ENCODE measurements at regions not wholly inside any gene's neighbourhood (a gene's known extent, or its start where the extent isn't known, plus 50 kb on each side); places are given as distances from the start of the nearest gene placed in this dataset.

- no peak for DNase-seq (ENCODE audit: low spot score)
- Mint-ChIP-seq H3K36me3 (no peaks in the 10 kb centered on the region), H3K4me1 (no peaks in the 10 kb centered on the region), H3K4me3 (no peak overlapping the region), H3K27me3 (ENCODE audit: insufficient read depth, low read depth) (no peaks in the 10 kb centered on the region), H3K27ac (no peak overlapping the region), H3K9me3 (no peaks in the 10 kb centered on the region)
- Histone ChIP-seq H3K79me2 (ENCODE audit: low read depth) (no peaks in the 10 kb centered on the region), H3K36me3 (no peaks in the 10 kb centered on the region), H3K27me3 (no peaks in the 10 kb centered on the region), H4K20me1 (ENCODE audit: low read depth) (no peaks in the 10 kb centered on the region), H2AFZ (replicated peaks) (no peak overlapping the region), H3K27ac (no peak overlapping the region), H3F3A (ENCODE audit: low read depth) (no peaks in the 10 kb centered on the region), H3K4me1 (no peaks in the 10 kb centered on the region), H3K4me2 (no peak overlapping the region), H3K9ac (no peak overlapping the region), H3K9me3 (ENCODE audit: low read depth) (no peaks in the 10 kb centered on the region), H3K4me3 (no peak overlapping the region)
- no peak for TF ChIP-seq EZH2 (IDR thresholded peaks at IDR 0.05)
- no peak for TF ChIP-seq EZH2phosphoT487 (IDR thresholded peaks at IDR 0.05)
- TF ChIP-seq, protein P1, sequence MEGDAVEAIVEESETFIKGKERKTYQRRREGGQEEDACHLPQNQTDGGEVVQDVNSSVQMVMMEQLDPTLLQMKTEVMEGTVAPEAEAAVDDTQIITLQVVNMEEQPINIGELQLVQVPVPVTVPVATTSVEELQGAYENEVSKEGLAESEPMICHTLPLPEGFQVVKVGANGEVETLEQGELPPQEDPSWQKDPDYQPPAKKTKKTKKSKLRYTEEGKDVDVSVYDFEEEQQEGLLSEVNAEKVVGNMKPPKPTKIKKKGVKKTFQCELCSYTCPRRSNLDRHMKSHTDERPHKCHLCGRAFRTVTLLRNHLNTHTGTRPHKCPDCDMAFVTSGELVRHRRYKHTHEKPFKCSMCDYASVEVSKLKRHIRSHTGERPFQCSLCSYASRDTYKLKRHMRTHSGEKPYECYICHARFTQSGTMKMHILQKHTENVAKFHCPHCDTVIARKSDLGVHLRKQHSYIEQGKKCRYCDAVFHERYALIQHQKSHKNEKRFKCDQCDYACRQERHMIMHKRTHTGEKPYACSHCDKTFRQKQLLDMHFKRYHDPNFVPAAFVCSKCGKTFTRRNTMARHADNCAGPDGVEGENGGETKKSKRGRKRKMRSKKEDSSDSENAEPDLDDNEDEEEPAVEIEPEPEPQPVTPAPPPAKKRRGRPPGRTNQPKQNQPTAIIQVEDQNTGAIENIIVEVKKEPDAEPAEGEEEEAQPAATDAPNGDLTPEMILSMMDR (IDR thresholded peaks at IDR 0.05), result no peak
Measured at GRCh38 chr13:89282241-89282640, 1611.1 kb downstream of the SLITRK5 start.

DNA sequence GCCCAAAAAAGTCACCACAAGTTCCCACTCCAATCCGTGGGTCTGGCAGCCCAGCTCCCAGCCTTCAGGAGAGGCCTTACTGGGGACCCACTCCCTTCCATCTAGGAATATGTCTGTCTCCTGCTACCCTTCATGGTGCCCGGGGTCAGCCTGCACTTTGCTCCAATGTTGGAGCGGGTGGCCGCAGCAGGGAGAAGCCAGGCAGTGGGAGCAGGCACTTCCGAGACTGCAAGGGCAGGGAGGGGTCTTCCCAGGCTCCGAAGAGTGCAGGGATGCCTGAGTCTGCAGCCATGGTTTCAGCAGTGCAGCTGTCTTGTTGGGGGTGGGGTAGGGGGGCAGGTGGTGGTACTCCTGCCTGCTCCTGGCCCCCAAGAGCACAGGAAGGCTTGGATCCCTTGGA is 1616.2 kb downstream of the SLITRK5 start:
- no peaks in the 10 kb centered on the region for H3K36me3 Mint-ChIP-seq
- Histone ChIP-seq H3K4me3 (no peak overlapping the region), H3K27me3 (no peaks in the 10 kb centered on the region), H3K79me2 (ENCODE audit: low read depth) (no peaks in the 10 kb centered on the region), H3F3A (ENCODE audit: low read depth) (no peaks in the 10 kb centered on the region), H3K9me3 (ENCODE audit: low read depth) (no peaks in the 10 kb centered on the region), H2AFZ (replicated peaks) (no peak overlapping the region), H4K20me1 (ENCODE audit: low read depth) (no peaks in the 10 kb centered on the region), H3K27ac (no peak overlapping the region), H3K9ac (no peak overlapping the region), H3K36me3 (no peaks in the 10 kb centered on the region), H3K4me2 (no peak overlapping the region), H3K4me1 (no peaks in the 10 kb centered on the region)
- no peaks in the 10 kb centered on the region for H3K4me1 Mint-ChIP-seq
- no peak for TF ChIP-seq EZH2 (IDR thresholded peaks at IDR 0.05)
- no peak for TF ChIP-seq EZH2phosphoT487 (IDR thresholded peaks at IDR 0.05)
- TF ChIP-seq, protein P1 (IDR thresholded peaks at IDR 0.05), result no peak
- peaks cover 16% of the 10 kb centered on the region for H3K9me3 Mint-ChIP-seq
- no peak overlapping the region for H3K27ac Mint-ChIP-seq
- no peak overlapping the region for H3K4me3 Mint-ChIP-seq
- no peaks in the 10 kb centered on the region for H3K27me3 Mint-ChIP-seq (ENCODE audit: insufficient read depth, low read depth)
- no peak for DNase-seq (ENCODE audit: low spot score)

DNA sequence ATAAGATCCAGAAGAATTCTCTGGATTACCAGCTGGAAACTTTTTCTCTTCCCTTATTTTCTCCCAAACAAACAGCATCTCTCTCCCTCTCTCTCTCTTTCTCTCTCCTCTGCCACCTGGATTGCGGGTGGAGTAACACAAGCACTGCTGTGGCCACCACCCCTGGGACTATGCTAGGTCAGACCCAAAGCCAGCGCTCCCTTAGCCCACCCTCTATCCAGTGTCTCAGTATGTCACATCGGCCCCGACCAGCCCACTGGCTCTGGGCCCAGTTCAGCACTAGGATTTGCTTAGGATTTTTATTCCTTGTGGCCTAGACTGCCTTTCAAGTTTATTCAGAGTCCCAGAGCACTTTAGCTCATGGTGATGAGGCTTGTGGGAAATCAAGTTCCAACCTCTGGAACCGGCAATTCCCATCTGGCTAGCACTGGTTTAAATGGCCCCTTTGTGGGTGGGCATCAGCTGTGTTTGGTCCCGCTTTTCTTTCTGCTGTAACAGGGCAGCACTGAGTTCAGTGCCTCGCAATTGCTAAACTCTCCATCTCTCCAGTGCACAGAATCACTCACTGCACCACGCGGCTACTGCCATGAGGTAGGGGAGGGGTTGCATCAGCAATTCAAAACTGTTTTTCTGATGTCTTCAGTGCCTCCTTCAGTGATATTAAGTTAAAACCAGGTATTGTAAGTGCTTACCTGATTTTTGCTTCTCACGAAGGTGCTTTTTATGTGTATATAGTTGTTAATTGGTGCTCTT is 1623.1 kb downstream of the SLITRK5 start:
- TF ChIP-seq EZH2 (IDR thresholded peaks at IDR 0.05), result no peak

GRCh38 chr13:89307278-89307677 is 1636.1 kb downstream of the SLITRK5 start:
- H3K9ac ChIP-seq, result no peak overlapping the region
- H3K4me3 ChIP-seq, result no peak overlapping the region
- DNase-seq (ENCODE audit: low spot score), result no peak
- no peaks in the 10 kb centered on the region for H3K9me3 Mint-ChIP-seq
- H3F3A ChIP-seq (ENCODE audit: low read depth), result no peaks in the 10 kb centered on the region
- no peak overlapping the region for H3K27ac ChIP-seq
- H2AFZ ChIP-seq (replicated peaks), result no peak overlapping the region
- H3K9me3 ChIP-seq (ENCODE audit: low read depth), result no peaks in the 10 kb centered on the region
- TF ChIP-seq, protein P1 (IDR thresholded peaks at IDR 0.05), result no peak
- TF ChIP-seq EZH2phosphoT487 (IDR thresholded peaks at IDR 0.05) (no peak), EZH2 (IDR thresholded peaks at IDR 0.05) (no peak)
- H3K27me3 ChIP-seq, result no peaks in the 10 kb centered on the region
- no peak overlapping the region for H3K4me3 Mint-ChIP-seq
- H3K36me3 Mint-ChIP-seq, result no peaks in the 10 kb centered on the region
- H3K4me1 Mint-ChIP-seq, result no peaks in the 10 kb centered on the region
- no peaks in the 10 kb centered on the region for H4K20me1 ChIP-seq (ENCODE audit: low read depth)
- no peaks in the 10 kb centered on the region for H3K4me1 ChIP-seq
- no peaks in the 10 kb centered on the region for H3K36me3 ChIP-seq
- no peaks in the 10 kb centered on the region for H3K79me2 ChIP-seq (ENCODE audit: low read depth)
- no peaks in the 10 kb centered on the region for H3K27me3 Mint-ChIP-seq (ENCODE audit: insufficient read depth, low read depth)
- no peak overlapping the region for H3K4me2 ChIP-seq
- H3K27ac Mint-ChIP-seq, result no peak overlapping the region

More for the DNA sequence above, 1623.1 kb downstream of the SLITRK5 start:
- Histone ChIP-seq H3F3A (ENCODE audit: low read depth) (no peaks in the 10 kb centered on the region), H3K4me2 (no peak overlapping the region), H3K9me3 (ENCODE audit: low read depth) (no peaks in the 10 kb centered on the region), H3K4me3 (no peak overlapping the region), H4K20me1 (ENCODE audit: low read depth) (no peaks in the 10 kb centered on the region), H3K4me1 (no peaks in the 10 kb centered on the region), H3K9ac (no peak overlapping the region), H3K27ac (no peak overlapping the region), H3K79me2 (ENCODE audit: low read depth) (no peaks in the 10 kb centered on the region), H2AFZ (replicated peaks) (peak overlapping the region; percentile 72), H3K27me3 (no peaks in the 10 kb centered on the region), H3K36me3 (no peaks in the 10 kb centered on the region)
- Mint-ChIP-seq H3K4me3 (no peak overlapping the region), H3K27ac (no peak overlapping the region), H3K36me3 (no peaks in the 10 kb centered on the region), H3K4me1 (no peaks in the 10 kb centered on the region), H3K9me3 (peaks cover 4% of the 10 kb centered on the region), H3K27me3 (ENCODE audit: insufficient read depth, low read depth) (no peaks in the 10 kb centered on the region)
- DNase-seq (ENCODE audit: low spot score), result no peak

Measured in neural progenitor cell (in vitro differentiated cells).